ENCODE measurements at regions not wholly inside any gene's neighbourhood (a gene's known extent, or its start where the extent isn't known, plus 50 kb on each side); places are given as distances from the start of the nearest gene placed in this dataset.

DNA sequence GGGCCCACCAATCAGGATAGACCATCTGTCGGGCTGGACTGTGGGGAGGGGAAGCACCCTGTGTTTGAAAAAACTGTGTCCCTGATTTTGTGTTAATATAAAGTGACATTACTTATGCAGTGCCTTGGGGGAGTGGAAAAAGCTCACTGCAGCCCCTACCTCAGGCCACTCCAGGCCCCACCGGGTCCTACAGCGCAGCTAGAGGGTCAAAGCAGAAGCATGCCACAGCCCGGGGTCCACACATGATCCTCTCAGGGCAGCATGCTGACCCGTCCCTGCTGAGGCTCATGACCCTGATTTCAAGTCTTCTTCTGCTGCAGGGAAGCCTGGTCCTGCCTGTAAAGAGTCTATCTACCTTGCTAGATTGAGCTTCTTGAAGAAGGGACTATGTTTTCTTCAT is 133.0 kb upstream of the PLCB4 start:
- TF ChIP-seq, protein P1, sequence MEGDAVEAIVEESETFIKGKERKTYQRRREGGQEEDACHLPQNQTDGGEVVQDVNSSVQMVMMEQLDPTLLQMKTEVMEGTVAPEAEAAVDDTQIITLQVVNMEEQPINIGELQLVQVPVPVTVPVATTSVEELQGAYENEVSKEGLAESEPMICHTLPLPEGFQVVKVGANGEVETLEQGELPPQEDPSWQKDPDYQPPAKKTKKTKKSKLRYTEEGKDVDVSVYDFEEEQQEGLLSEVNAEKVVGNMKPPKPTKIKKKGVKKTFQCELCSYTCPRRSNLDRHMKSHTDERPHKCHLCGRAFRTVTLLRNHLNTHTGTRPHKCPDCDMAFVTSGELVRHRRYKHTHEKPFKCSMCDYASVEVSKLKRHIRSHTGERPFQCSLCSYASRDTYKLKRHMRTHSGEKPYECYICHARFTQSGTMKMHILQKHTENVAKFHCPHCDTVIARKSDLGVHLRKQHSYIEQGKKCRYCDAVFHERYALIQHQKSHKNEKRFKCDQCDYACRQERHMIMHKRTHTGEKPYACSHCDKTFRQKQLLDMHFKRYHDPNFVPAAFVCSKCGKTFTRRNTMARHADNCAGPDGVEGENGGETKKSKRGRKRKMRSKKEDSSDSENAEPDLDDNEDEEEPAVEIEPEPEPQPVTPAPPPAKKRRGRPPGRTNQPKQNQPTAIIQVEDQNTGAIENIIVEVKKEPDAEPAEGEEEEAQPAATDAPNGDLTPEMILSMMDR (conservative IDR thresholded peaks at IDR 0.05; ENCODE audit: low read depth in 2 of 2): no peak
- no peak for TF ChIP-seq EZH2phosphoT487 (IDR thresholded peaks at IDR 0.05; ENCODE audit: unreplicated experiment)
- no peak for TF ChIP-seq EZH2 (IDR thresholded peaks at IDR 0.05; ENCODE audit: low read depth, unreplicated experiment)
- no peak for TF ChIP-seq CREB1 (CRISPR knock-in tag; IDR thresholded peaks at IDR 0.05; ENCODE audit: low read depth)
- no peak for TF ChIP-seq STAT1 (IDR thresholded peaks at IDR 0.05; ENCODE audit: unreplicated experiment)
- TF ChIP-seq JUNB (IDR thresholded peaks at IDR 0.05; ENCODE audit: unreplicated experiment): no peak

All from GM23338 (cell line).